Natural killer cell treated with Interleukin-12 subunit alpha and Interleukin-12 subunit beta and Interleukin-15 and Interleukin-18, amount 100 ng/mL, for 72 hours (primary cell): ENCODE measurements at regions not wholly inside any gene's neighbourhood (a gene's known extent, or its start where the extent isn't known, plus 50 kb on each side); places are given as distances from the start of the nearest gene placed in this dataset.

ENCODE experiments used
- ATAC-seq, 2 donors: fragments of 150-1000 bp; cut with Tn5 transposase in 1 of 2; sonication (Bioruptor Pico), chemical (Tn5 transposase) in 1 of 2; 2 replicates each; pipeline ENCODE4 v1.10.0; 2021
- DNase-seq: peaks from one replicate; pipeline ENCODE4 v3.0.0; 2022; ENCODE audit warnings: low spot score
- H3K27ac Mint-ChIP-seq, 2 donors: 1 replicate in 1 of 2; 2 replicates in 1 of 2; pipeline ENCODE4 v1.8.0; 2022; ENCODE audit warnings: mixed read lengths in 2 of 2, mild to moderate bottlenecking in 1 of 2, moderate library complexity in 1 of 2
- H3K27me3 Mint-ChIP-seq, 2 donors: 1 replicate in 1 of 2; 2 replicates in 1 of 2; pipeline ENCODE4 v1.8.0; 2022; ENCODE audit warnings: mixed read lengths in 2 of 2
- H3K36me3 Mint-ChIP-seq: one replicate; pipeline ENCODE4 v1.8.0; 2022; ENCODE audit warnings: mixed read lengths
- H3K4me1 Mint-ChIP-seq, 2 donors: 1 replicate in 1 of 2; 2 replicates in 1 of 2; pipeline ENCODE4 v1.8.0; 2022; ENCODE audit warnings: low read depth in 2 of 2, mixed read lengths in 2 of 2, mild to moderate bottlenecking in 1 of 2
- H3K4me3 Mint-ChIP-seq: one replicate; pipeline ENCODE4 v1.8.0; 2022; ENCODE audit warnings: mixed read lengths
- H3K9me3 Mint-ChIP-seq: 2 replicates; pipeline ENCODE4 v1.8.0; 2022; ENCODE audit warnings: mixed read lengths

DNA sequence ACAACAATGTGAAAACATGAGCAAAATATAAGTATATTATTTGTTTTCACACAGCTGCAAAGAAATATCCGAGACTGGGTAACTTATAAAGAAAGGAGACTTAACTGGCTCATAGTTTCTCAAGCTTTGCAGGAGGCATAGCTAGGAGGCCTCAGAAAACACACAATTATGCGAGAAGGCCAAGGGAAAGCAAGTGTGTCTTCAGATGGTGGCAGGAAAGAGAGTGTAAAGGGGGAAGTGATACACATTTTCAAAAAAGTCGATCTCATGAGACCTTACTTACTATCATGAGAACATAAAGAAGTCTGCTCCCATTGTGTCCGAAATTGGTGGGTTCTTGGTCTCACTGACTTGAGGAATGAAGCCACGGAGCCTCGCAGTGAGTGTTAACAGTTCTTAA is 208.9 kb upstream of the RBMY1B start:
- Mint-ChIP-seq H3K9me3 (no peaks in the 10 kb centered on the region), H3K4me1 (no peaks in the 10 kb centered on the region), H3K27me3 (no peaks in the 10 kb centered on the region), H3K36me3 (no peaks in the 10 kb centered on the region), H3K4me3 (no peak overlapping the region), H3K27ac (no peak overlapping the region)
- ATAC-seq, result no peak
- no peak for DNase-seq

DNA sequence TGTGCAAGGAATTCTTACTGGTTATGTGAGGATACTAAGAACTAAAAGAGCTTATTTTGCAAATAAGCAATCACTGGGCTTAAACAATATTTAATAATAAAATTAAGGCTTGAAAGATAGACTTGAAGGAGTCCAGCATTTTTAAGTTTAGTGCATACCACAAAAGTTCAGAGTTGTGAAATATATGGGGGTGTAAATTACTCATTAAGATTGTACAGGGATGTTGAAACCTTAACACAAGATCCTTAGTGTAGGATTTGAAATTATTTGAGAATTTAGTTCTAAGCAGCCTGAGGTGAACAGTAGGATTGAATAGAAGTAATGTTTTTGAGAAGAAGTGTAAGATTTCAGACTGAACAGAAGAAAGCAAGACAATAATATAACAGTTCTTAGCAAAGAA is 195.8 kb upstream of the RBMY1B start:
- Mint-ChIP-seq H3K27me3 (no peaks in the 10 kb centered on the region), H3K36me3 (no peaks in the 10 kb centered on the region), H3K4me1 (no peaks in the 10 kb centered on the region), H3K9me3 (no peaks in the 10 kb centered on the region), H3K4me3 (no peak overlapping the region), H3K27ac (no peak overlapping the region)
- DNase-seq (no peak), ATAC-seq (no peak)
